ENCODE measurements at regions not wholly inside any gene's neighbourhood (a gene's known extent, or its start where the extent isn't known, plus 50 kb on each side); places are given as distances from the start of the nearest gene placed in this dataset.

- no peaks in the 10 kb centered on the region for H3K27me3 ChIP-seq (replicated peaks; ENCODE audit: insufficient read depth, low read length)
- H3K9me2 ChIP-seq (replicated peaks; ENCODE audit: insufficient read depth, low read length) = no peaks in the 10 kb centered on the region
- H3K79me2 ChIP-seq (ENCODE audit: low read length) = no peaks in the 10 kb centered on the region
- TF ChIP-seq EZH2 (optimal IDR thresholded peaks at IDR 0.05; ENCODE audit: low read depth, low read length) (no peak), EZH2phosphoT487 (IDR thresholded peaks at IDR 0.05; ENCODE audit: low read length) (no peak), CTCF (IDR thresholded peaks at IDR 0.05; ENCODE audit: low read length) (no peak)
- no peaks in the 10 kb centered on the region for H3F3A ChIP-seq (ENCODE audit: insufficient read depth, low read length)
- H3K27ac ChIP-seq (ENCODE audit: low read length) = no peak overlapping the region
- H3K4me1 ChIP-seq (ENCODE audit: low read length) = no peaks in the 10 kb centered on the region
- H3K9ac ChIP-seq (ENCODE audit: low read length) = no peak overlapping the region
- no peak overlapping the region for H3K4me2 ChIP-seq (ENCODE audit: low read depth, low read length)
- DNase-seq = no peak
- H3K4me3 ChIP-seq (ENCODE audit: low read length) = no peak overlapping the region
- H3K9me3 ChIP-seq (replicated peaks; ENCODE audit: insufficient read depth, low read length) = no peaks in the 10 kb centered on the region
- H3K36me3 ChIP-seq (replicated peaks; ENCODE audit: insufficient read depth, low read length) = no peaks in the 10 kb centered on the region
- H2AFZ ChIP-seq (ENCODE audit: low read length) = no peak overlapping the region
- no peaks in the 10 kb centered on the region for H4K20me1 ChIP-seq (ENCODE audit: insufficient read depth, low read length)
Measured at GRCh38 chr13:78426183-78426582, 177.2 kb downstream of the POU4F1 start.

GRCh38 chr13:78420814-78421213 is 182.5 kb downstream of the POU4F1 start:
- Histone ChIP-seq H3F3A (ENCODE audit: insufficient read depth, low read length) (no peaks in the 10 kb centered on the region), H3K4me2 (ENCODE audit: low read depth, low read length) (no peak overlapping the region), H3K79me2 (ENCODE audit: low read length) (no peaks in the 10 kb centered on the region), H3K9me3 (replicated peaks; ENCODE audit: insufficient read depth, low read length) (no peaks in the 10 kb centered on the region), H3K27me3 (replicated peaks; ENCODE audit: insufficient read depth, low read length) (no peaks in the 10 kb centered on the region), H3K4me3 (ENCODE audit: low read length) (no peak overlapping the region), H3K27ac (ENCODE audit: low read length) (no peak overlapping the region), H2AFZ (ENCODE audit: low read length) (no peak overlapping the region), H3K9ac (ENCODE audit: low read length) (no peak overlapping the region), H3K36me3 (replicated peaks; ENCODE audit: insufficient read depth, low read length) (no peaks in the 10 kb centered on the region), H3K9me2 (replicated peaks; ENCODE audit: insufficient read depth, low read length) (no peaks in the 10 kb centered on the region), H4K20me1 (ENCODE audit: insufficient read depth, low read length) (no peaks in the 10 kb centered on the region), H3K4me1 (ENCODE audit: low read length) (0 out of 2 replicates have a peak, but pooled peaks cover 6% of the 10 kb centered on the region)
- DNase-seq = peak; percentile 79
- peak; percentile 10; the same call in 1 of the 2 replicates for TF ChIP-seq CTCF (IDR thresholded peaks at IDR 0.05; ENCODE audit: low read length)
- TF ChIP-seq EZH2phosphoT487 (IDR thresholded peaks at IDR 0.05; ENCODE audit: low read length) = no peak

GRCh38 chr13:78413887-78414553 is 189.3 kb downstream of the POU4F1 start:
- Histone ChIP-seq H3K27ac (ENCODE audit: low read length) (no peak overlapping the region), H3K4me3 (ENCODE audit: low read length) (no peak overlapping the region), H3K79me2 (ENCODE audit: low read length) (no peaks in the 10 kb centered on the region), H3K27me3 (replicated peaks; ENCODE audit: insufficient read depth, low read length) (no peaks in the 10 kb centered on the region), H3K9ac (ENCODE audit: low read length) (no peak overlapping the region), H3F3A (ENCODE audit: insufficient read depth, low read length) (no peaks in the 10 kb centered on the region), H3K4me2 (ENCODE audit: low read depth, low read length) (no peak overlapping the region), H3K9me3 (replicated peaks; ENCODE audit: insufficient read depth, low read length) (no peaks in the 10 kb centered on the region), H3K4me1 (ENCODE audit: low read length) (peaks cover 14% of the 10 kb centered on the region), H3K9me2 (replicated peaks; ENCODE audit: insufficient read depth, low read length) (no peaks in the 10 kb centered on the region), H2AFZ (ENCODE audit: low read length) (no peak overlapping the region), H3K36me3 (replicated peaks; ENCODE audit: insufficient read depth, low read length) (no peaks in the 10 kb centered on the region), H4K20me1 (ENCODE audit: insufficient read depth, low read length) (no peaks in the 10 kb centered on the region)
- DNase-seq = no peak
- TF ChIP-seq EZH2 (optimal IDR thresholded peaks at IDR 0.05; ENCODE audit: low read depth, low read length) = no peak
- no peak for TF ChIP-seq EZH2phosphoT487 (IDR thresholded peaks at IDR 0.05; ENCODE audit: low read length)
- no peak for TF ChIP-seq CTCF (IDR thresholded peaks at IDR 0.05; ENCODE audit: low read length)

Measured in MM.1S (cell line).